HG03442 (cell line): ENCODE measurements at regions not wholly inside any gene's neighbourhood (a gene's known extent, or its start where the extent isn't known, plus 50 kb on each side); places are given as distances from the start of the nearest gene placed in this dataset.
"Not testable (repeated sequence)": the region's sequence is repeated elsewhere in the genome, so short reads cannot be mapped to it uniquely, and the experiment has no call there.

Experiments
- ATAC-seq: cut with Tn5 transposase; IDR thresholded peaks from one replicate; pipeline ENCODE4 v1.9.1; 2021; ENCODE audit warnings: mild to moderate bottlenecking, moderate library complexity; ENCODE audit not compliant: unreplicated experiment

- not testable (repeated sequence) for ATAC-seq
Measured at GRCh38 chr22:22296047-22296446, 51.5 kb downstream of the VPREB1 start.

- ATAC-seq: not testable (repeated sequence)
Measured at GRCh38 chr22:22297159-22297793, 52.7 kb downstream of the VPREB1 start.

GRCh38 chr22:22297794-22298653 is 53.4 kb downstream of the VPREB1 start:
- ATAC-seq: peak; percentile 74

GRCh38 chr22:22298654-22299009 is 54.0 kb downstream of the VPREB1 start:
- not testable (repeated sequence) for ATAC-seq

- ATAC-seq: not testable (repeated sequence)
Measured at GRCh38 chr22:22300511-22300910, 55.9 kb downstream of the VPREB1 start.

GRCh38 chr22:22300946-22301345 is 56.4 kb downstream of the VPREB1 start:
- not testable (repeated sequence) for ATAC-seq

- no peak for ATAC-seq
Measured at GRCh38 chr22:22316589-22316988, 72.0 kb downstream of the VPREB1 start.

- no peak for ATAC-seq
Measured at GRCh38 chr22:22318723-22319465, 74.3 kb downstream of the VPREB1 start.

GRCh38 chr22:22321743-22322611 is 77.4 kb downstream of the VPREB1 start:
- peak; percentile 74 for ATAC-seq

- ATAC-seq: no peak
Measured at GRCh38 chr22:22322792-22323191, 78.2 kb downstream of the VPREB1 start.

GRCh38 chr22:22327723-22328122 is 83.1 kb downstream of the VPREB1 start:
- ATAC-seq: no peak

GRCh38 chr22:22329792-22330191 is 85.2 kb downstream of the VPREB1 start:
- ATAC-seq: no peak

GRCh38 chr22:22335640-22336039 is 91.1 kb downstream of the VPREB1 start:
- ATAC-seq: not testable (repeated sequence)

GRCh38 chr22:22336333-22336732 is 91.7 kb downstream of the VPREB1 start:
- ATAC-seq: not testable (repeated sequence)

- not testable (repeated sequence) for ATAC-seq
Measured at GRCh38 chr22:22338778-22339177, 94.2 kb downstream of the VPREB1 start.

GRCh38 chr22:22341736-22342135 is 97.2 kb downstream of the VPREB1 start:
- ATAC-seq: no peak

GRCh38 chr22:22342697-22343580 is 98.4 kb downstream of the VPREB1 start:
- ATAC-seq: no peak

- ATAC-seq: no peak
Measured at GRCh38 chr22:22343581-22344296, 99.2 kb downstream of the VPREB1 start.

- no peak for ATAC-seq
Measured at GRCh38 chr22:22344430-22344829, 99.8 kb downstream of the VPREB1 start.
